GM12874 (cell line): ENCODE measurements at regions not wholly inside any gene's neighbourhood (a gene's known extent, or its start where the extent isn't known, plus 50 kb on each side); places are given as distances from the start of the nearest gene placed in this dataset.

ENCODE experiments used
- TF ChIP-seq, protein P1 (sequence below): IDR thresholded peaks from 2 replicates; pipeline ENCODE4 v1.5.1; 2011; ENCODE audit warnings: low read depth, mild to moderate bottlenecking, control low read depth, low read length, moderate library complexity; ENCODE audit not compliant: insufficient read depth

DNA sequence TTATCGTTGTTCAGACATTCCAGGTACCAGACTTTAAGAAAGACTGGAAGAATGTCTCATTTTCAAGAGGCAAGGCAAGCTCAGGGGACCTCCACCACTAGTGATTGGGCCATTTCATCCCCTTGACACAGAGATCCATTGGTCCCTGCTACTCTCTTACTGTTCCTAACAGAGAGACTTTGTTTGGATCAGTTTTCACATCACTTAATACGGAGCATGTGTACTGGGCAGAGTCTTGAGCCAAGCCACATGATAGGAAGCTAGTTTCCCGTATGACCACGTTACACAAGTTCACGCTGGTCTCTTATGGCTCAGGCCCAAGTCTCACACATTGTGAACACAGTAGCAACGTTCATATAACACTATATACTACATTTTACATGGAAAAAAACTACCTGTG is 269.9 kb downstream of the BAMBI start:
- TF ChIP-seq, protein P1, sequence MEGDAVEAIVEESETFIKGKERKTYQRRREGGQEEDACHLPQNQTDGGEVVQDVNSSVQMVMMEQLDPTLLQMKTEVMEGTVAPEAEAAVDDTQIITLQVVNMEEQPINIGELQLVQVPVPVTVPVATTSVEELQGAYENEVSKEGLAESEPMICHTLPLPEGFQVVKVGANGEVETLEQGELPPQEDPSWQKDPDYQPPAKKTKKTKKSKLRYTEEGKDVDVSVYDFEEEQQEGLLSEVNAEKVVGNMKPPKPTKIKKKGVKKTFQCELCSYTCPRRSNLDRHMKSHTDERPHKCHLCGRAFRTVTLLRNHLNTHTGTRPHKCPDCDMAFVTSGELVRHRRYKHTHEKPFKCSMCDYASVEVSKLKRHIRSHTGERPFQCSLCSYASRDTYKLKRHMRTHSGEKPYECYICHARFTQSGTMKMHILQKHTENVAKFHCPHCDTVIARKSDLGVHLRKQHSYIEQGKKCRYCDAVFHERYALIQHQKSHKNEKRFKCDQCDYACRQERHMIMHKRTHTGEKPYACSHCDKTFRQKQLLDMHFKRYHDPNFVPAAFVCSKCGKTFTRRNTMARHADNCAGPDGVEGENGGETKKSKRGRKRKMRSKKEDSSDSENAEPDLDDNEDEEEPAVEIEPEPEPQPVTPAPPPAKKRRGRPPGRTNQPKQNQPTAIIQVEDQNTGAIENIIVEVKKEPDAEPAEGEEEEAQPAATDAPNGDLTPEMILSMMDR: no peak

DNA sequence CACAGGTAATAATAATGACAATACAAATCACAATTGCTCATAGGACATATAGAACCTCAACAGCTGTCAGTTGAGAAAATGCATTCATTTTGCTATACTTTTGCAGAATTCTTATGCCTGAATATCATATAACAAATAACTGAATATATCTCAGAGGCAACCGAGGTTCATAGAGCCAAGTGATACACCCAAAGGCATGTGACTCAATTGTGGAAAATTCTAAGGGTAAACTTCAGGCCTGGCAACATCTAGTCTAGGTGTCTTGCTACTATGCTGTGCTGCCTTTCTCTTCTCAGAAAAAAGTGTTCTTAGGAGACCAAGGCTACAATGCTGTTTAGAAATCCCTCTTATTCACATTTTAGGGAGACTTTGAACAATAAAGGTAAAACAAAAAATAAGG is 270.7 kb downstream of the BAMBI start:
- TF ChIP-seq, protein P1: no peak

DNA sequence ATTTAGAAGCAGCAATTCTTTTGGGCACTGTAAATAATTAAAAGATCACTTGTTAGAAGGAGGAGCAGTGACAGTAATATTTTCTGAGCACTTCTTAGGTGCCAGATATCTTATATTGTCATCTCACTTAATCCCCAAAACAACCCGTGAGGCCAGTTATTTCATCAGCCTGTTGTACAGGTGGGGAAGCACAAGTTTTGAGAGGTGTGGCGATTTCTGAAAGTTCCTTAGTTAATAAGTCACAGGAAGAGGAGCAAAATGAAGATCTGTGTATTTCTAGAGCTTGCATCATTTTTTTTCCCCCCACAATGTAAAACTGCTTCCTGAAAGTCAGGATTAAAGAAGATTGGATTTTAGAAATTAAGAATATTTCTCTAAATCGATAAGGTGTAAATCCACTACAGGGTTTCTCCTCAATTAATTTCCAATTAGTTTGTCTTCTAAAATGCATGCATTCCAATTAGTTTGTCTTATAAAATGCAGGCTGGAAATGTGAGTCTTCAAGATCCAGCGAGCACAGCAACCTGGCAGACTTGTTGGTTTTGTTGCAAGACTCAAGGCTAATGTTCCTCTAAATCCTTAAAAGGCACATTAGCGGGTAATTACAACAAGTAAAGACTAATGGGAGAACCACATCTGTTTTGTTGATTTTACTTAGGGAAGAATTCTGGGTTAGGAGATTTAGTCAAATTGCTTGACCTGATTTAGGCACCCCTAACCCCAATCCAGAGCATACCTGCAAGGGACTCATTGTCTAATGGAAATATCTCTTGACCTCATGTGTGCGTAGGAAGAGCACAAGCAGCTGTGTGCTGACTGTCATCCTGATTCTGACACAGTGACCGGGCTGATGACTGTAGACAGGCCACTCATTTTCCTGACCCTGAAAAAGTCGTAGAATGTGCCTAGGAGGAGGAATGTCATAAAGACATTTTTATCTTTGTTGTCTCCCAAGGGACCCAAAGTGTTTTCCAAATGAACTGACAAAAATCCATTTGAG is 272.0 kb downstream of the BAMBI start:
- TF ChIP-seq, protein P1: no peak

DNA sequence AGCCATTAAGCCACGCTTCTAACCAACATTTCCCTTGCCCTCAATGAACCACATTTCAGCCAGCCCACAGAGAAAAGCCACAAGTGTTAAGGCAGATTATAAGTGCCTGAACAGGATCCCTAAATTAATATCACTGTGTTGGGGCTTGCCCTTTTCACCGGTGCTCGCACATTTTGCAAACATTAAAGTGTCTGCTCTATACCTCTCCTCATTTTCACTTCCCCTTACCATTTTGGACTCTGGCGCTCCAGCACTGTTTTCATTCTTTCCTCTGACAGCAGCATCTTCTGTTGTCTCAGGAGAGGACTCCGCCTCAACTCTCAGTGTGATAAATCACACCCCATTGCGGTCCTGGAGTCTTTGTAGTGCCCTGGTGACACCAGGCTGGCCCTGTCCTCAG is 274.2 kb downstream of the BAMBI start:
- TF ChIP-seq, protein P1: no peak

DNA sequence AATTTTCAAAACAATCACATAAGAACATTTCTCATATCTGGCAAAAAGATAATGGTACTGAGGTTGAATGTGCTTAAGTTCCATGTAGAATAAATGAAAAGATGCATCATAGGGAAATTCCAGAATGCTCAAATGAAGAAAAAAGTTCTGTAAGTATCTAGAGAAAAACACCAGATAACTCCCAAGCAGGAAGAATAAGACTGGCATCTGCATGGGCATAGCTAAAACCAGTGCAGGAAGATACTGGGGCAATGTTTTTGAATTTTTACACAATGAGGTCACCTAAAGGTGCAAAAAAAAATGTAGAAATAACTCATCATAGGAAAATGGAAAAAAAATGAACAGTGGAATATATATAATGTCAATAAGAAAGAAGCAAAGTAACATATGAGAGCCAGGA is 275.2 kb downstream of the BAMBI start:
- TF ChIP-seq, protein P1: no peak

DNA sequence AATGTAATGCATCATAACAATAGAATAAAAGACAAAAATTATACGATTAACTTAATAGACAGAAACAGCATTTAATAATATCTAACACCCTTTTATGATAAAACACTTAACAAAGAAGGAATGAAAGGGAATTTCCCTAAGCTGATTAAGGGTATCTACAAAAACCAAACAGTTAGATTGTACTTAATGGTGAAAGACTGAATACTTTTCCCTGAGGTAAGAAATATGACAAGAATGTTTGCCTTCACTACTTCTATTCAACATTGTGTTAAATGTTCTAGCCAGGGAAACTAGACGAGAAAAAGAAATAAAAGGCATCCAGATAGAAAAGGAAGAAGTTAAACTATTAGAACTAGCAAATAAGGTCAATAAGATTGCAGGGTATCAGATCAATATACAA is 276.9 kb downstream of the BAMBI start:
- TF ChIP-seq, protein P1: no peak

DNA sequence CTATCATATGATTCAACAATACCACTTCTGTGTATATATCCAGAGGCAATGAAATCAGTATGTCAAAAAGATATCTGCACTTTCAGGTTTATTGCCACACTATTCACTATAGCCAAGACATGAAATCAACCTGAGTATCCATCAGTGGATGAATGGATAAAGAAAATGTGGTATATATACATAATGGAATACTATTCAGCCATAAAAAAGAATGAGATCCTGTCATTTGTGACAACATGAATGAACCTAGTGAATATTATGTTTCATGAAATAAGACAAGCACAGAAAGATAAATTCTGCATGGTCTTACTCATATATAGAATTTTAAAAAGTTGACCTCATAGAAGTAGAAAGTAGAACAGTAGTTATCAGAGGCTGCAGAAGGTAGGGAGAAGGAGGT is 281.1 kb downstream of the BAMBI start:
- TF ChIP-seq, protein P1: no peak
